ENCODE measurements at regions not wholly inside any gene's neighbourhood (a gene's known extent, or its start where the extent isn't known, plus 50 kb on each side); places are given as distances from the start of the nearest gene placed in this dataset.

DNA sequence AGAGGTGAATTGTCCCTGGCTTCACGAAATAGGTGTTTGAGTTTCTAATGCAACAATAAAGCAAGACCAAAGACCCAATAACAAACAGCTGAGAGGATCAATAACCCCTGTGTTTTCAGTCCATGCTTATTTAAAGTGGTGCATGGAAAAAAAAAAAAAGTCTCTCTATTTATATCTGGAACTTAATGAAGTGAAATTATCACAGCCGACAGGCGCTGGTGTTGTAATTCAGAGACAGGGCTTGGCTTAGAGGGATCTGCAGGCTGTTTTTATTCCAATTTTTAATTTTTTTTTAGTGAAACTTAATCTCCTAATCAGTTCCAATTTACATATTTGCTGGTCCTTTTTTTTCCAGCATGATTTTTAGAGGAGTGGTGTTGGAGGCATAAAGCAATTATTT is 858.2 kb upstream of the SOX9 start:
- POLR2A ChIA-PET (ENCODE audit: partially characterized antibody) = no interaction called here

DNA sequence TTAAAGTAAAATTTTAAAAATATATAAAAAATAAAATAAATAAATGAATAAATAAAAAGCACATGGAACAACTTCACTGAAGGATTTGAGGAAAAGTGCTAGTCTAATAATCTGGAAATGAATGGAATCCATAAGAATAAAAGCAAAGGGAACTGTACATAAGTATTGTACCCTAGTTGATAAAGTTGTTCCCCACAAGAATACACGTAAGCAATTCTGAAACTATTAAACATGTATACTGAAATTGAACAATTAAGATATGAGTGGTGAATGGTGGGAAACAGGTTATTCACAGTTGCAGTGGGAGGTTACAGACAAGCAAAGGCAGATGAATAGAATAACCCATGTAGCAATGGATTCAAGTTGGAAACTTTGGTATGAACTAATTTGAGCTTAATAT is 853.2 kb upstream of the SOX9 start:
- no peaks in the 10 kb centered on the region for H3K27me3 Mint-ChIP-seq
- no peak overlapping the region for H3K27ac Mint-ChIP-seq
- Histone ChIP-seq H3K4me1 (ENCODE audit: insufficient read depth, low read length) (no peaks in the 10 kb centered on the region), H3K27ac (ENCODE audit: low read depth, low read length) (no peak overlapping the region), H3K4me3 (ENCODE audit: low read length in 2 of 2) (no peak overlapping the region), H3K9me3 (ENCODE audit: control insufficient read depth in 1 of 2, low read length in 2 of 2) (no peaks in the 10 kb centered on the region), H3K27me3 (ENCODE audit: insufficient read depth, low read length) (no peaks in the 10 kb centered on the region), H3K36me3 (ENCODE audit: insufficient read depth, low read length) (no peaks in the 10 kb centered on the region)
- H3K9me3 Mint-ChIP-seq = peaks cover 5 to 34% (median 24%) of the 10 kb centered on the region in 8 donors
- intact Hi-C loops (cut with micrococcal nuclease) = no loop called here
- H3K4me3 Mint-ChIP-seq = no peak overlapping the region
- no peak for DNase-seq
- H3K36me3 Mint-ChIP-seq = no peaks in the 10 kb centered on the region
- ChIA-PET CTCF (ENCODE audit: partially characterized antibody) (no interaction called here), POLR2A (ENCODE audit: partially characterized antibody) (no interaction called here)
- H3K4me1 Mint-ChIP-seq = no peaks in the 10 kb centered on the region

More for the DNA sequence above, 858.2 kb upstream of the SOX9 start:
- Mint-ChIP-seq H3K4me3 (no peak overlapping the region), H3K9me3 (peaks cover 5 to 24% (median 20%) of the 10 kb centered on the region in 8 donors), H3K4me1 (no peaks in the 10 kb centered on the region), H3K27me3 (no peaks in the 10 kb centered on the region), H3K27ac (no peak overlapping the region), H3K36me3 (no peaks in the 10 kb centered on the region)
- CTCF ChIA-PET (ENCODE audit: partially characterized antibody) = no interaction called here
- no peak for DNase-seq
- intact Hi-C loops (cut with micrococcal nuclease) = no loop called here
- no peaks in the 10 kb centered on the region for H3K36me3 ChIP-seq (ENCODE audit: insufficient read depth, low read length)
- no peak overlapping the region for H3K4me3 ChIP-seq (ENCODE audit: low read length in 2 of 2)
- H3K4me1 ChIP-seq (ENCODE audit: insufficient read depth, low read length) = no peaks in the 10 kb centered on the region
- H3K27me3 ChIP-seq (ENCODE audit: insufficient read depth, low read length) = no peaks in the 10 kb centered on the region
- H3K9me3 ChIP-seq (ENCODE audit: control insufficient read depth in 1 of 2, low read length in 2 of 2) = no peaks in the 10 kb centered on the region
- no peak overlapping the region for H3K27ac ChIP-seq (ENCODE audit: low read depth, low read length)

DNA sequence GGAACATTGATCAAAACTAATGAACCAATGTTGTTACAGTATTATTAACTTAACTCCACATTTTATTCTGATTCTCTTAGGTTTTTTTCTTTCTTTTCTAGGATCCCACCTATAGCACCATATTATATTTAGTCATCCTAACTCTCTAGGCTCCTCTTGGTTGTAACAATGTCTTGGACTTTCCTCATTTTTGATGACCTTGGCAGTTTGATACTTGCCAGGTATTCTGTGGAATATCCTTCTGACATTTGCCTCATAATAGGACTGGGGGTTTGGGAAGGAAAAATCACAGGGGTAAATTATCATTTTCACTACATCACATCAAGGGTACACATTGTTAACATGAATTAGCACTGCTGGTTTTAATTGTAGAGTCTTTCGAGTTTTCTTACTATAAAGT is 851.6 kb upstream of the SOX9 start:
- Mint-ChIP-seq H3K27me3 (no peaks in the 10 kb centered on the region), H3K36me3 (no peaks in the 10 kb centered on the region), H3K4me1 (no peaks in the 10 kb centered on the region), H3K4me3 (no peak overlapping the region), H3K9me3 (peaks cover 2 to 32% (median 20%) of the 10 kb centered on the region in 8 donors), H3K27ac (no peak overlapping the region)
- Histone ChIP-seq H3K9me3 (ENCODE audit: control insufficient read depth in 1 of 2, low read length in 2 of 2) (no peaks in the 10 kb centered on the region), H3K36me3 (ENCODE audit: insufficient read depth, low read length) (no peaks in the 10 kb centered on the region), H3K4me3 (ENCODE audit: low read length in 2 of 2) (no peak overlapping the region), H3K4me1 (ENCODE audit: insufficient read depth, low read length) (no peaks in the 10 kb centered on the region), H3K27me3 (ENCODE audit: insufficient read depth, low read length) (no peaks in the 10 kb centered on the region), H3K27ac (ENCODE audit: low read depth, low read length) (no peak overlapping the region)
- DNase-seq = no peak
- intact Hi-C loops (cut with micrococcal nuclease) = no loop called here
- POLR2A ChIA-PET (ENCODE audit: partially characterized antibody) = no interaction called here
- CTCF ChIA-PET (ENCODE audit: partially characterized antibody) = no interaction called here

DNA sequence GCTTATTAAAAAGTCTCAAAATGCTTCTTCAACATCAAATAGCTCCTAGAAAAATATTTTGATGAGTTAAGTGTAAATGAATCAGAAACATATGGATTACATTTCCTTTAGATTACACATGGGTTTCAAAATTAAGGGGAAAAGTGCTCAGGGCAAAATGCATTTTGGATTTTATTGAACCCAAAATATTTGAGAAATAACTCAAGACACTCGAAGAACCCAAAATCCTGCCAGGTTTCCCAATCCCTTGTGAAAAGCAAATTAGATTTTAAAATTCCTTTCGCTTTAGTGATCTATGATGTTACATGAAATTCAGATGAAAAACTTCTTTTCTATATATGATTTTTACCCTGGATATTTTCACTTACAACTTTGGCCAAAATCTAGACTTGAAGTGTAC is 847.4 kb upstream of the SOX9 start:
- Histone ChIP-seq H3K4me1 (ENCODE audit: insufficient read depth, low read length) (no peaks in the 10 kb centered on the region), H3K4me3 (ENCODE audit: low read length in 2 of 2) (no peak overlapping the region), H3K36me3 (ENCODE audit: insufficient read depth, low read length) (no peaks in the 10 kb centered on the region), H3K27ac (ENCODE audit: low read depth, low read length) (no peak overlapping the region), H3K9me3 (ENCODE audit: control insufficient read depth in 1 of 2, low read length in 2 of 2) (no peaks in the 10 kb centered on the region), H3K27me3 (ENCODE audit: insufficient read depth, low read length) (no peaks in the 10 kb centered on the region)
- Mint-ChIP-seq H3K4me1 (no peaks in the 10 kb centered on the region), H3K36me3 (no peaks in the 10 kb centered on the region), H3K27me3 (no peaks in the 10 kb centered on the region), H3K4me3 (no peak overlapping the region), H3K27ac (no peak overlapping the region), H3K9me3 (peaks cover 0 to 9% (median 5%) of the 10 kb centered on the region in 8 donors)
- ChIA-PET CTCF (ENCODE audit: partially characterized antibody) (no interaction called here), POLR2A (ENCODE audit: partially characterized antibody) (no interaction called here)
- intact Hi-C loops (cut with micrococcal nuclease) = no loop called here
- DNase-seq = no peak

DNA sequence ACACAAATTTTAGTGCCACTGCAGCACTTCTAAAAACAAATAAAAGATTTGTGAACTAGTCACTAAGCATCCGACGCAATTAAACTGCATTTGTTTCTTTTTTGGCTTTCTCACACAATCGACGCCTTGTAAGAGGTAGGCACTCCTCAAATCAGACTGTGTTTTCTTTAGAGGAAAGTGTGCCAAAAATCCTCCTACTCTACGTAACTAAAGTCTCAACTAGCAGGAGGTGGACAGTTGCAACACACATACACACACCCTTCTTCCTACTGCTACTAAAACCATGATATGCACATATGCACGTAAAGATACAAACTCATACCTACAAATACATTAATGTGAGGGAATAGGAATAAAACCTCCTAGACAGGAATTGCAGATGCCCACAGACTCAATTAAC is 844.7 kb upstream of the SOX9 start:
- H3K4me1 Mint-ChIP-seq = no peaks in the 10 kb centered on the region

DNA sequence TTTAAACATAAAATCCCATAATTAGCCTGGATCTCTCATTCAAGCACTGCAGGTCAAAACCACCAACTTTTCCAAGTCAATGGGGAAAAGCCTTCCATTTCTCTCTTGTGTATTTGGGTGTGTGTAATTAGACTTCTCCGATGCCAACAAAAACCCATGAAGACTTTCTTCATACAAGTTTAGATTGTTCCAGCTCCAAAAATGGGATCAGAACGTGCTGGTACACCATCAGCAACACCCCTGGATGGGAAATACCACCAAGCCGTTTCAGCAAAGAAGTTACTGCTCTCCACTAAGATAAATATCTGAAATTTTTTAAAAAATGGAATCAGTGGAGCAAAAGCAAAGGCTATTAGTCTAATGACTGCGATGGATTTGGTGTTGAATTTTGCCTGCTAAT is 837.3 kb upstream of the SOX9 start:
- peaks cover 0 to 14% (median 2%) of the 10 kb centered on the region in 8 donors for H3K9me3 Mint-ChIP-seq
- POLR2A ChIA-PET (ENCODE audit: partially characterized antibody) = no interaction called here
- Histone ChIP-seq H3K9me3 (ENCODE audit: control insufficient read depth in 1 of 2, low read length in 2 of 2) (no peaks in the 10 kb centered on the region), H3K4me1 (ENCODE audit: insufficient read depth, low read length) (no peaks in the 10 kb centered on the region), H3K4me3 (ENCODE audit: low read length in 2 of 2) (no peak overlapping the region), H3K27me3 (ENCODE audit: insufficient read depth, low read length) (no peaks in the 10 kb centered on the region), H3K27ac (ENCODE audit: low read depth, low read length) (no peak overlapping the region), H3K36me3 (ENCODE audit: insufficient read depth, low read length) (no peaks in the 10 kb centered on the region)
- DNase-seq = no peak
- no peak overlapping the region for H3K27ac Mint-ChIP-seq
- H3K4me1 Mint-ChIP-seq = no peaks in the 10 kb centered on the region
- no peak overlapping the region for H3K4me3 Mint-ChIP-seq
- CTCF ChIA-PET (ENCODE audit: partially characterized antibody) = no interaction called here
- H3K36me3 Mint-ChIP-seq = no peaks in the 10 kb centered on the region
- intact Hi-C loops (cut with micrococcal nuclease) = no loop called here
- no peaks in the 10 kb centered on the region for H3K27me3 Mint-ChIP-seq

More for the DNA sequence above, 844.7 kb upstream of the SOX9 start:
- H3K27ac Mint-ChIP-seq = no peak overlapping the region
- no peak overlapping the region for H3K4me3 Mint-ChIP-seq
- no peaks in the 10 kb centered on the region for H3K27me3 Mint-ChIP-seq
- peaks cover 0 to 8% (median 3%) of the 10 kb centered on the region in 8 donors for H3K9me3 Mint-ChIP-seq
- no peak for DNase-seq
- ChIA-PET POLR2A (ENCODE audit: partially characterized antibody) (no interaction called here), CTCF (ENCODE audit: partially characterized antibody) (no interaction called here)
- H3K4me3 ChIP-seq (ENCODE audit: low read length in 2 of 2) = no peak overlapping the region
- no peaks in the 10 kb centered on the region for H3K36me3 ChIP-seq (ENCODE audit: insufficient read depth, low read length)
- H3K27ac ChIP-seq (ENCODE audit: low read depth, low read length) = no peak overlapping the region
- no peaks in the 10 kb centered on the region for H3K9me3 ChIP-seq (ENCODE audit: control insufficient read depth in 1 of 2, low read length in 2 of 2)
- H3K4me1 ChIP-seq (ENCODE audit: insufficient read depth, low read length) = no peaks in the 10 kb centered on the region
- H3K27me3 ChIP-seq (ENCODE audit: insufficient read depth, low read length) = no peaks in the 10 kb centered on the region
- intact Hi-C loops (cut with micrococcal nuclease) = no loop called here
- no peaks in the 10 kb centered on the region for H3K36me3 Mint-ChIP-seq

DNA sequence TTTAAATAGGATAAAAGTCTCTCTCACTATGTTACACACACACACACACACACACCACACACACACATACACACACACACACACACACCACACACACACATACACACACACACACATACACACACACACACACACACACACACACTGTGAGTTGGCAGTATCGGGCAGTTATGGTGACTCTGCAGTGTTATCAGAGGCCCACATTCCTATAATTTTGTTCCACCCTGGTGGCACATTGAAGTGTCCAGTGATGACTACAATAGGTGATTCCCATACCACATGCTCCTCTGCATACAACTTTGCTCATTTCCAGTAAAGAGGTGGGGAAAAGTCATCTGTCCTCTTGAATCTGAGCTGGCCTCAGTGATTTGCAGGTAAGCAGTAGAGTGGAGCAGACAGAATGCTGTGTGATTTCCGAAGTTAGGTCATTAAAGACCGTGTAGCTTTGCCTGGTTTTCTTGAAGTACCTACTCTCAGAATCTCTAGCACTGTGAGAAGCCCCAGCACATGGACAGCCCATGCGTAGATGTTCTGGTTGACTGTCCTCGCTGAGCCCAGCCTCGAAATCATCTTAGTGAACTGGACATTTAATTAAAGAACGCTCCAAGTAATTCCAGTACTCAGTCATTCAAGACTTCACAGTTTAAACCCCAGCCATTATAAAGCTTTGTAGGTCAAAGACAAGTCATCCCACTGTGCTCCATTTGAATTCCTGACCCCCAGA is 836.6 kb upstream of the SOX9 start:
- H3K36me3 Mint-ChIP-seq = no peaks in the 10 kb centered on the region
- DNase-seq = no peak
- intact Hi-C loops (cut with micrococcal nuclease) = no loop called here

DNA sequence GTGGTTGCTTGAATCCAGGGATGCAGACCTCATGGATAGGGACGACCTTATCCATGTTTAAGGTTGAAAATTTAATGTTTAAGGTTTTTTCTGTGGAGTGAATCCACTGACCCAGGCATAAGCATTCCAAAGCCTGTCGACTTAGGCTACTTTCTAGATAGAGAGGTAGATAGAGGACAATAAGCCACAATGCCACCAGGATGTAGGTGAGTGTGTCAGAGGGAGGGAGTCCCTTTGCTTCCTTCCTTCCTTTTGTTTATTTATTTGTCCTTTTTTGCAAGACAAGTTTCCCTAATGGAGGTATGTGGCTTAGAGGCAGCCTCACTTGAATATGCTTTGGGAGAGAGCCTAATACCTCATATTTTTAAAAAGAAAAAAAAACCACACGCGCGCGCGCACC is 834.2 kb upstream of the SOX9 start:
- ChIA-PET CTCF (ENCODE audit: partially characterized antibody) (no interaction called here), POLR2A (ENCODE audit: partially characterized antibody) (no interaction called here)
- Mint-ChIP-seq H3K9me3 (peaks cover 0 to 14% (median 4%) of the 10 kb centered on the region in 8 donors), H3K4me3 (no peak overlapping the region), H3K27me3 (no peaks in the 10 kb centered on the region), H3K4me1 (no peaks in the 10 kb centered on the region), H3K27ac (no peak overlapping the region), H3K36me3 (no peaks in the 10 kb centered on the region)
- Histone ChIP-seq H3K27me3 (ENCODE audit: insufficient read depth, low read length) (no peaks in the 10 kb centered on the region), H3K4me3 (ENCODE audit: low read length in 2 of 2) (no peak overlapping the region), H3K36me3 (ENCODE audit: insufficient read depth, low read length) (no peaks in the 10 kb centered on the region), H3K27ac (ENCODE audit: low read depth, low read length) (no peak overlapping the region), H3K4me1 (ENCODE audit: insufficient read depth, low read length) (no peaks in the 10 kb centered on the region), H3K9me3 (ENCODE audit: control insufficient read depth in 1 of 2, low read length in 2 of 2) (no peaks in the 10 kb centered on the region)
- intact Hi-C loops (cut with micrococcal nuclease) = no loop called here
- DNase-seq = no peak

More for the DNA sequence above, 836.6 kb upstream of the SOX9 start:
- Histone ChIP-seq H3K27me3 (ENCODE audit: insufficient read depth, low read length) (no peaks in the 10 kb centered on the region), H3K4me3 (ENCODE audit: low read length in 2 of 2) (no peak overlapping the region), H3K9me3 (ENCODE audit: control insufficient read depth in 1 of 2, low read length in 2 of 2) (no peaks in the 10 kb centered on the region), H3K27ac (ENCODE audit: low read depth, low read length) (no peak overlapping the region), H3K4me1 (ENCODE audit: insufficient read depth, low read length) (no peaks in the 10 kb centered on the region), H3K36me3 (ENCODE audit: insufficient read depth, low read length) (no peaks in the 10 kb centered on the region)
- H3K4me3 Mint-ChIP-seq = no peak overlapping the region
- no peaks in the 10 kb centered on the region for H3K4me1 Mint-ChIP-seq
- H3K9me3 Mint-ChIP-seq = peaks cover 0 to 14% (median 3%) of the 10 kb centered on the region in 8 donors
- POLR2A ChIA-PET (ENCODE audit: partially characterized antibody) = no interaction called here
- CTCF ChIA-PET (ENCODE audit: partially characterized antibody) = no interaction called here
- H3K27me3 Mint-ChIP-seq = no peaks in the 10 kb centered on the region
- H3K27ac Mint-ChIP-seq = no peak overlapping the region

Measured in CD4-positive, alpha-beta memory T cell (primary cell).